Glutamatergic neuron (in vitro differentiated cells): ENCODE measurements at regions not wholly inside any gene's neighbourhood (a gene's known extent, or its start where the extent isn't known, plus 50 kb on each side); places are given as distances from the start of the nearest gene placed in this dataset.

Experiments used
- DNase-seq: peaks from one replicate; pipeline ENCODE4 v3.0.0; 2022
- H3K27ac Mint-ChIP-seq: one replicate; pipeline ENCODE4 v1.8.0; 2020; ENCODE audit warnings: mild to moderate bottlenecking, mixed read lengths, inconsistent platforms; ENCODE audit not compliant: unreplicated experiment
- H3K27me3 Mint-ChIP-seq: one replicate; pipeline ENCODE4 v1.8.0; 2020; ENCODE audit warnings: mild to moderate bottlenecking, moderate library complexity, mixed read lengths, inconsistent platforms; ENCODE audit not compliant: unreplicated experiment
- H3K36me3 Mint-ChIP-seq: one replicate; pipeline ENCODE4 v1.8.0; 2020; ENCODE audit warnings: mild to moderate bottlenecking, mixed read lengths, inconsistent platforms; ENCODE audit not compliant: unreplicated experiment
- H3K4me1 Mint-ChIP-seq: one replicate; pipeline ENCODE4 v1.8.0; 2020; ENCODE audit warnings: mild to moderate bottlenecking, low read depth, mixed read lengths, inconsistent platforms; ENCODE audit not compliant: unreplicated experiment
- H3K4me3 Mint-ChIP-seq: one replicate; pipeline ENCODE4 v1.8.0; 2020; ENCODE audit warnings: mild to moderate bottlenecking, mixed read lengths, inconsistent platforms; ENCODE audit not compliant: unreplicated experiment
- H3K9me3 Mint-ChIP-seq: one replicate; pipeline ENCODE4 v1.8.0; 2020; ENCODE audit warnings: mild to moderate bottlenecking, moderate library complexity, mixed read lengths, inconsistent platforms; ENCODE audit not compliant: unreplicated experiment
- TF ChIP-seq, protein P1 (sequence below): fragments of 200-600 bp; sonication (generic); IDR thresholded peaks from one replicate; pipeline ENCODE4 v1.5.0; 2021; ENCODE audit not compliant: partially characterized antibody, unreplicated experiment

- H3K4me1 Mint-ChIP-seq, result no peaks in the 10 kb centered on the region
- no peaks in the 10 kb centered on the region for H3K36me3 Mint-ChIP-seq
- H3K9me3 Mint-ChIP-seq, result no peaks in the 10 kb centered on the region
- H3K27ac Mint-ChIP-seq, result no peak overlapping the region
- no peaks in the 10 kb centered on the region for H3K27me3 Mint-ChIP-seq
- TF ChIP-seq, protein P1, sequence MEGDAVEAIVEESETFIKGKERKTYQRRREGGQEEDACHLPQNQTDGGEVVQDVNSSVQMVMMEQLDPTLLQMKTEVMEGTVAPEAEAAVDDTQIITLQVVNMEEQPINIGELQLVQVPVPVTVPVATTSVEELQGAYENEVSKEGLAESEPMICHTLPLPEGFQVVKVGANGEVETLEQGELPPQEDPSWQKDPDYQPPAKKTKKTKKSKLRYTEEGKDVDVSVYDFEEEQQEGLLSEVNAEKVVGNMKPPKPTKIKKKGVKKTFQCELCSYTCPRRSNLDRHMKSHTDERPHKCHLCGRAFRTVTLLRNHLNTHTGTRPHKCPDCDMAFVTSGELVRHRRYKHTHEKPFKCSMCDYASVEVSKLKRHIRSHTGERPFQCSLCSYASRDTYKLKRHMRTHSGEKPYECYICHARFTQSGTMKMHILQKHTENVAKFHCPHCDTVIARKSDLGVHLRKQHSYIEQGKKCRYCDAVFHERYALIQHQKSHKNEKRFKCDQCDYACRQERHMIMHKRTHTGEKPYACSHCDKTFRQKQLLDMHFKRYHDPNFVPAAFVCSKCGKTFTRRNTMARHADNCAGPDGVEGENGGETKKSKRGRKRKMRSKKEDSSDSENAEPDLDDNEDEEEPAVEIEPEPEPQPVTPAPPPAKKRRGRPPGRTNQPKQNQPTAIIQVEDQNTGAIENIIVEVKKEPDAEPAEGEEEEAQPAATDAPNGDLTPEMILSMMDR, result no peak
- no peak overlapping the region for H3K4me3 Mint-ChIP-seq
- no peak for DNase-seq
These were observed 158.0 kb upstream of the PCDH10 start for GRCh38 chr4:132991111-132991510.

GRCh38 chr4:132992686-132993085 lies 156.4 kb upstream of the PCDH10 start:
- no peak overlapping the region for H3K4me3 Mint-ChIP-seq
- H3K4me1 Mint-ChIP-seq, result no peaks in the 10 kb centered on the region
- no peak for DNase-seq
- no peaks in the 10 kb centered on the region for H3K27me3 Mint-ChIP-seq
- no peaks in the 10 kb centered on the region for H3K36me3 Mint-ChIP-seq
- H3K27ac Mint-ChIP-seq, result no peak overlapping the region
- TF ChIP-seq, protein P1, result no peak
- no peaks in the 10 kb centered on the region for H3K9me3 Mint-ChIP-seq

DNA sequence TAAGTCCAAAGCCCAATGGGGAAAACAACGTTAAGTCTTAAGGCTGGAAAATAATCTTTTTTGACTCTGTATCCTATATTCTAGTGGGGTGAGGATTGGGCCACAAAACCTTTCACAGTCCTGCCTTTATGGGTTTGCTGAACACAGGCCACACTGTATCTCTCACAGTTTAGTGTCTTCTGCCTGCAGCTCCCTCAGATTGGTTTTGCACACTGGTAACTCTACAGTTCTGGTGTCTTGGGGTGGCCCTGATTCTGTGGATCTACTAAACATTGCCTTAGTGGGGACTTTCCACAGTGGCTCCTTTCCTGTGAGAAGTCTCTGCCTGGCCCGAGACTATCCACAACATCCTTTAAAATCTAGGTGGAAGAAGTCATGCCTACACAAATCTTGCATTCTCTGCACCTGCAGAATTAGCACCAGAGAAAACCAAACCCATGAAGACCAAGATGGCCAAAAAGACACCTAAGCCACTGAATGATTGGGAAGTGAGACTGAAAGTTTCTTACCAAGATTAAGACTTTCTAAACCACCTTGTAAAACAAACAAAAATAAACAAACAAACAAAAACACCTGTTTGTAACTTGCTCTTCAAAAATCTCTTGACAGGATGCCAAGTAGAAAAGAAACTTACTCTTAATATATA lies 150.4 kb upstream of the PCDH10 start:
- no peaks in the 10 kb centered on the region for H3K9me3 Mint-ChIP-seq
- H3K4me1 Mint-ChIP-seq, result no peaks in the 10 kb centered on the region
- no peaks in the 10 kb centered on the region for H3K27me3 Mint-ChIP-seq
- no peak overlapping the region for H3K27ac Mint-ChIP-seq
- DNase-seq, result no peak
- H3K4me3 Mint-ChIP-seq, result no peak overlapping the region
- no peaks in the 10 kb centered on the region for H3K36me3 Mint-ChIP-seq
- TF ChIP-seq, protein P1, result no peak

DNA sequence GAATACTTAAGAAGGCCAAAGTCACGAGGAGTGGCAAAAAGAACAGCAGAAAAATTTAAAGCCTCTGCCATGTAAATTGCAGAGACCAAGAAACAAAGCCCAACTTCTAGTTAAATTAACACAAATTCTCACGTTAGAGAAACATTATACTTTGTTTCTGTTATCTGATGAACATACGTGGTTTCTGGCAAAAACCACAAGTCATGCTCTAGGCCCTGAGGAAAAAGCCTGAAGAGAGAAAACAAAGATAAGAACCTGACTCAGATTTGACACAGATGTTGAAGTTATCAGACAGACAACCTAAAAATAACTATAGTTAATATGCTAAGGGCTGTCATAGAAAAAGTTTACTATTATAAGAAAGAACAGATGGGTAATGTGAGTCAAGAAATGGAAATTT lies 149.1 kb upstream of the PCDH10 start:
- H3K4me1 Mint-ChIP-seq, result no peaks in the 10 kb centered on the region
- H3K27ac Mint-ChIP-seq, result no peak overlapping the region
- TF ChIP-seq, protein P1, result no peak
- H3K4me3 Mint-ChIP-seq, result no peak overlapping the region
- H3K9me3 Mint-ChIP-seq, result no peaks in the 10 kb centered on the region
- no peaks in the 10 kb centered on the region for H3K27me3 Mint-ChIP-seq
- no peak for DNase-seq
- no peaks in the 10 kb centered on the region for H3K36me3 Mint-ChIP-seq

DNA sequence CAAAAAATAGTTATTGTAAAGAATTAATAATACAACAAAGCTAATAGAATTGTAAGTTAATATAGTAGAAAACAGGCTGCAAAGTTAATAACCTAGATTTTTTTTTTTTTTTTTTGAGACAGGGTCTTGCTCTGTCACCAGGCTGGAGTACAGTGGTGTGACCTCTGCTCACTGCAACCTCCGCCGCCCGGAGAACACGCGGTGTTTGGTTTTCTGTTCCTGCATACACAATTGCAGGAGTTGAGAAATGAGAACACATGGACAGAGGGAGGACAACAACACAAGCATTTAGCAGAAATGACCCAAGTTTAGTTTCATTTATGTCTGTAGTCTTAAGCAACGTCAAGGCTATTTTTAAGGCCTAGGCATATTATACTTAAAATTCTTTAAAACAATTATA lies 145.9 kb upstream of the PCDH10 start:
- Mint-ChIP-seq H3K36me3 (no peaks in the 10 kb centered on the region), H3K27ac (no peak overlapping the region)
- no peak for DNase-seq

More for the DNA sequence above, 145.9 kb upstream of the PCDH10 start:
- Mint-ChIP-seq H3K9me3 (no peaks in the 10 kb centered on the region), H3K4me3 (no peak overlapping the region), H3K27me3 (no peaks in the 10 kb centered on the region), H3K4me1 (no peaks in the 10 kb centered on the region)
- TF ChIP-seq, protein P1, result no peak
